NCI-H146 treated with DMSO at 0.1 percent for 48 hours (cell line): ENCODE measurements at regions not wholly inside any gene's neighbourhood (a gene's known extent, or its start where the extent isn't known, plus 50 kb on each side); places are given as distances from the start of the nearest gene placed in this dataset.
A peak's percentile ranks its signal among the peaks of the same experiment; 100 is the strongest.

ENCODE experiments used
- DNase-seq: peaks from one replicate; lab custom pipeline; 2025; ENCODE audit not compliant: unreplicated experiment; lab: John Stamatoyannopoulos, UW

GRCh38 chr16:54526916-54527315 is 240.3 kb upstream of the IRX3 start:
- no peak for DNase-seq

GRCh38 chr16:54526087-54526486 is 239.5 kb upstream of the IRX3 start:
- no peak for DNase-seq

GRCh38 chr16:54525104-54525503 is 238.5 kb upstream of the IRX3 start:
- no peak for DNase-seq

GRCh38 chr16:54522584-54522983 is 236.0 kb upstream of the IRX3 start:
- no peak for DNase-seq

- no peak for DNase-seq
These were observed 234.7 kb upstream of the IRX3 start for GRCh38 chr16:54521327-54521726.

GRCh38 chr16:54519161-54519695 is 232.6 kb upstream of the IRX3 start:
- DNase-seq = no peak

- DNase-seq = no peak
These were observed 230.6 kb upstream of the IRX3 start for GRCh38 chr16:54517181-54517580.

- DNase-seq = no peak
These were observed 225.9 kb upstream of the IRX3 start for GRCh38 chr16:54512467-54512995.

GRCh38 chr16:54511222-54511731 is 224.7 kb upstream of the IRX3 start:
- DNase-seq = no peak

GRCh38 chr16:54510685-54511221 is 224.2 kb upstream of the IRX3 start:
- no peak for DNase-seq

- no peak for DNase-seq
These were observed 222.9 kb upstream of the IRX3 start for GRCh38 chr16:54509456-54509855.

- no peak for DNase-seq
These were observed 221.8 kb upstream of the IRX3 start for GRCh38 chr16:54508351-54508750.

- peak; percentile 20 for DNase-seq
These were observed 220.3 kb upstream of the IRX3 start for GRCh38 chr16:54506741-54507500.

GRCh38 chr16:54506214-54506580 is 219.6 kb upstream of the IRX3 start:
- DNase-seq = no peak

GRCh38 chr16:54505549-54506213 is 219.1 kb upstream of the IRX3 start:
- no peak for DNase-seq

GRCh38 chr16:54504372-54504771 is 217.8 kb upstream of the IRX3 start:
- DNase-seq = no peak

GRCh38 chr16:54503856-54504219 is 217.3 kb upstream of the IRX3 start:
- no peak for DNase-seq

- no peak for DNase-seq
These were observed 216.6 kb upstream of the IRX3 start for GRCh38 chr16:54503011-54503855.

GRCh38 chr16:54501797-54502196 is 215.2 kb upstream of the IRX3 start:
- no peak for DNase-seq

GRCh38 chr16:54493594-54493993 is 207.0 kb upstream of the IRX3 start:
- no peak for DNase-seq

- DNase-seq = no peak
These were observed 206.5 kb upstream of the IRX3 start for GRCh38 chr16:54493061-54493460.
